ENCODE measurements at regions not wholly inside any gene's neighbourhood (a gene's known extent, or its start where the extent isn't known, plus 50 kb on each side); places are given as distances from the start of the nearest gene placed in this dataset.
"Not testable (repeated sequence)": the region's sequence is repeated elsewhere in the genome, so short reads cannot be mapped to it uniquely, and the experiment has no call there.

- no peak for DNase-seq
These were observed 123.4 kb upstream of the IFNE start for GRCh38 chr9:21605489-21605931.

GRCh38 chr9:21607576-21607975, 125.5 kb upstream of the IFNE start:
- DNase-seq = no peak

GRCh38 chr9:21608200-21608599, 126.1 kb upstream of the IFNE start:
- no peak for DNase-seq

- no peak for DNase-seq
These were observed 127.4 kb upstream of the IFNE start for GRCh38 chr9:21609506-21609905.

- DNase-seq = no peak
These were observed 129.8 kb upstream of the IFNE start for GRCh38 chr9:21611891-21612290.

- DNase-seq = no peak
These were observed 132.9 kb upstream of the IFNE start for GRCh38 chr9:21615018-21615417.

- no peak for DNase-seq
These were observed 133.3 kb upstream of the IFNE start for GRCh38 chr9:21615446-21615845.

- no peak for DNase-seq
These were observed 134.1 kb upstream of the IFNE start for GRCh38 chr9:21616082-21616778.

- DNase-seq = no peak
These were observed 142.8 kb upstream of the IFNE start for GRCh38 chr9:21624675-21625644.

- no peak for DNase-seq
These were observed 144.4 kb upstream of the IFNE start for GRCh38 chr9:21626493-21626892.

GRCh38 chr9:21628954-21629353, 146.8 kb upstream of the IFNE start:
- DNase-seq = not testable (repeated sequence)

- DNase-seq = no peak
These were observed 152.8 kb upstream of the IFNE start for GRCh38 chr9:21634951-21635350.

GRCh38 chr9:21638104-21638503, 156.0 kb upstream of the IFNE start:
- DNase-seq = no peak

- no peak for DNase-seq
These were observed 149.3 kb upstream of the MTAP start for GRCh38 chr9:21653091-21653490.

- DNase-seq = no peak
These were observed 148.8 kb upstream of the MTAP start for GRCh38 chr9:21653589-21653988.

GRCh38 chr9:21656776-21657674, 145.4 kb upstream of the MTAP start:
- DNase-seq = no peak

GRCh38 chr9:21657966-21658667, 144.3 kb upstream of the MTAP start:
- DNase-seq = no peak

- no peak for DNase-seq
These were observed 141.5 kb upstream of the MTAP start for GRCh38 chr9:21660976-21661375.

GRCh38 chr9:21661626-21662025, 140.8 kb upstream of the MTAP start:
- DNase-seq = no peak

- no peak for DNase-seq
These were observed 133.9 kb upstream of the MTAP start for GRCh38 chr9:21668516-21668915.

GRCh38 chr9:21669701-21670100, 132.7 kb upstream of the MTAP start:
- DNase-seq = no peak

- DNase-seq = no peak
These were observed 132.1 kb upstream of the MTAP start for GRCh38 chr9:21670374-21670773.
